IMR-90 (cell line): ENCODE measurements at regions not wholly inside any gene's neighbourhood (a gene's known extent, or its start where the extent isn't known, plus 50 kb on each side); places are given as distances from the start of the nearest gene placed in this dataset.

Source experiments
- ATAC-seq: fragments of 200-7000 bp; cut with Tn5 transposase; 2 replicates; pipeline ENCODE4 v1.9.1; 2020; ENCODE audit warnings: low read depth, mild to moderate bottlenecking, moderate library complexity
- BruUV-seq: library from RNA; stranded (reverse); fragments of 400-500 nt; replicated peaks from 2 replicates; lab custom pipeline; 2021; lab: Mats Ljungman, UMichigan
- CTCF ChIA-PET: fragments of 300-600 bp; formaldehyde crosslinking; extraction: SDS; loops from one replicate; lab custom pipeline; 2021; ENCODE audit warnings: antibody characterized with exemption; lab: Yijun Ruan, JAX
- POLR2A ChIA-PET: fragments of 300-600 bp; sonication (Branson Sonifier 250); formaldehyde crosslinking; loops from one replicate; lab custom pipeline; 2022; ENCODE audit warnings: antibody characterized with exemption; ENCODE audit not compliant: unreplicated experiment; lab: Charles Lee
- DNase-seq: peaks from one replicate; pipeline ENCODE4 v3.0.0; 2013
- H2AFZ ChIP-seq: replicated peaks from 2 replicates; pipeline ENCODE3; 2013; ENCODE audit warnings: low read length, mild to moderate bottlenecking; ENCODE audit not compliant: poor library complexity
- H2AK5ac ChIP-seq: 2 replicates; pipeline ENCODE4 v1.6.1; 2013; ENCODE audit warnings: low read depth, low read length, inconsistent platforms
- H2AK9ac ChIP-seq: replicated peaks from 2 replicates; pipeline ENCODE3; 2013; ENCODE audit warnings: mild to moderate bottlenecking, low read depth, low read length, moderate library complexity; ENCODE audit not compliant: poor library complexity
- H2BK120ac ChIP-seq: 2 replicates; pipeline ENCODE4 v1.6.1; 2013; ENCODE audit warnings: low read depth, low read length, inconsistent platforms
- H2BK15ac ChIP-seq: 3 replicates; pipeline ENCODE4 v1.6.1; 2013; ENCODE audit warnings: low read depth, low read length, inconsistent platforms
- H2BK20ac ChIP-seq: 2 replicates; pipeline ENCODE4 v1.6.1; 2013; ENCODE audit warnings: low read depth, mild to moderate bottlenecking, inconsistent platforms, low read length, moderate library complexity
- H2BK5ac ChIP-seq: 2 replicates; pipeline ENCODE4 v1.6.1; 2013; ENCODE audit warnings: mild to moderate bottlenecking, low read depth, low read length, inconsistent platforms; ENCODE audit not compliant: poor library complexity, severe bottlenecking
- H3K14ac ChIP-seq: replicated peaks from 2 replicates; pipeline ENCODE4 v1.6.1; 2013; ENCODE audit warnings: low read depth, low read length, inconsistent platforms
- H3K18ac ChIP-seq: 2 replicates; pipeline ENCODE4 v1.6.1; 2013; ENCODE audit warnings: low read depth, low read length, control low read depth
- H3K23ac ChIP-seq: 2 replicates; pipeline ENCODE4 v1.6.1; 2013; ENCODE audit warnings: low read depth, low read length, inconsistent platforms
- H3K27ac ChIP-seq: 2 replicates; pipeline ENCODE4 v1.5.1; 2013; ENCODE audit warnings: mild to moderate bottlenecking, control low read depth, low read length; ENCODE audit not compliant: insufficient read depth
- H3K27me3 ChIP-seq: 2 replicates; pipeline ENCODE4 v1.6.1; 2013; ENCODE audit warnings: low read length; ENCODE audit not compliant: control insufficient read depth, insufficient read depth
- H3K36me3 ChIP-seq: 2 replicates; pipeline ENCODE4 v1.6.1; 2013; ENCODE audit warnings: low read length, mixed read lengths; ENCODE audit not compliant: control insufficient read depth, insufficient read depth
- H3K4ac ChIP-seq: 2 replicates; pipeline ENCODE4 v1.6.1; 2013; ENCODE audit warnings: low read depth, low read length, inconsistent platforms
- H3K4me1 ChIP-seq: 2 replicates; pipeline ENCODE4 v1.6.1; 2013; ENCODE audit warnings: low read length, mixed read lengths; ENCODE audit not compliant: control insufficient read depth, insufficient read depth
- H3K4me2 ChIP-seq: 2 replicates; pipeline ENCODE4 v1.6.1; 2013; ENCODE audit warnings: low read depth, mild to moderate bottlenecking, control low read depth, low read length, moderate library complexity
- H3K4me3 ChIP-seq: 2 replicates; pipeline ENCODE4 v1.5.1; 2013; ENCODE audit warnings: low read depth, mild to moderate bottlenecking, control low read depth, low read length, moderate library complexity; ENCODE audit not compliant: insufficient read depth
- H3K56ac ChIP-seq: 2 replicates; pipeline ENCODE4 v1.6.1; 2013; ENCODE audit warnings: low read length, inconsistent platforms; ENCODE audit not compliant: insufficient read depth; ENCODE audit errors: extremely low read depth
- H3K79me1 ChIP-seq, 2 experiments: 2 replicates each; pipeline ENCODE4 v1.6.1; 2013; ENCODE audit warnings: low read length in 2 of 2, inconsistent platforms in 1 of 2, low read depth in 1 of 2
- H3K9ac ChIP-seq: 2 replicates; pipeline ENCODE4 v1.6.1; 2013; ENCODE audit warnings: low read depth, low read length, control low read depth
- H3K9me1 ChIP-seq: 2 replicates; pipeline ENCODE4 v1.6.1; 2013; ENCODE audit warnings: low read length, inconsistent platforms; ENCODE audit not compliant: insufficient read depth
- H3K9me3 ChIP-seq: 2 replicates; pipeline ENCODE4 v1.6.1; 2013; ENCODE audit warnings: low read length; ENCODE audit not compliant: control insufficient read depth, insufficient read depth
- H4K20me1 ChIP-seq: 2 replicates; pipeline ENCODE4 v1.6.1; 2013; ENCODE audit warnings: low read length, inconsistent platforms; ENCODE audit not compliant: insufficient read depth
- H4K5ac ChIP-seq: 2 replicates; pipeline ENCODE4 v1.6.1; 2013; ENCODE audit warnings: mild to moderate bottlenecking, low read depth, low read length, control low read depth
- H4K8ac ChIP-seq, 2 experiments: 2 replicates each; pipeline ENCODE4 v1.6.1; 2013; ENCODE audit warnings: low read depth in 2 of 2, low read length in 2 of 2, control low read depth in 1 of 2, inconsistent platforms in 1 of 2
- H4K91ac ChIP-seq: 2 replicates; pipeline ENCODE4 v1.6.1; 2013; ENCODE audit warnings: low read depth, low read length, inconsistent platforms; ENCODE audit not compliant: insufficient read depth
- BHLHE40 ChIP-seq: fragments of 150-350 bp; IDR thresholded peaks from 2 replicates; pipeline ENCODE4 v1.6.1; 2016; ENCODE audit warnings: mild to moderate bottlenecking, low read depth, low read length
- CEBPB ChIP-seq: IDR thresholded peaks from 2 replicates; pipeline ENCODE4 v1.6.1; 2012; ENCODE audit warnings: low read depth, low read length, improper control_type of control experiment
- CHD1 ChIP-seq: IDR thresholded peaks from 2 replicates; pipeline ENCODE4 v1.6.1; 2012; ENCODE audit warnings: low read depth, low read length, improper control_type of control experiment
- CTCF ChIP-seq: conservative IDR thresholded peaks from 2 replicates; pipeline ENCODE4 v1.5.1; 2012; ENCODE audit warnings: mild to moderate bottlenecking, low read depth, low read length, improper control_type of control experiment
- FOS ChIP-seq: fragments of 150-350 bp; IDR thresholded peaks from 2 replicates; pipeline ENCODE4 v1.6.1; 2016; ENCODE audit warnings: low read depth, low read length
- MAFK ChIP-seq: IDR thresholded peaks from 2 replicates; pipeline ENCODE4 v1.6.1; 2012; ENCODE audit warnings: low read depth, low read length, improper control_type of control experiment
- MAZ ChIP-seq: IDR thresholded peaks from 2 replicates; pipeline ENCODE4 v1.6.1; 2012; ENCODE audit warnings: low read depth, mild to moderate bottlenecking, low read length, improper control_type of control experiment, moderate library complexity, borderline replicate concordance
- POLR2A ChIP-seq: IDR thresholded peaks from 2 replicates; pipeline ENCODE4 v1.6.1; 2012; ENCODE audit warnings: mild to moderate bottlenecking, low read depth, low read length
- RAD21 ChIP-seq: IDR thresholded peaks from 2 replicates; pipeline ENCODE4 v1.6.1; 2012; ENCODE audit warnings: low read length, improper control_type of control experiment
- RCOR1 ChIP-seq: IDR thresholded peaks from 2 replicates; pipeline ENCODE4 v1.6.1; 2012; ENCODE audit warnings: mild to moderate bottlenecking, low read length, improper control_type of control experiment; ENCODE audit not compliant: insufficient replicate concordance
- RFX5 ChIP-seq: IDR thresholded peaks from 2 replicates; pipeline ENCODE4 v1.8.0; 2012; ENCODE audit warnings: low read depth, mild to moderate bottlenecking, low read length, moderate library complexity
- SMC3 ChIP-seq: fragments of 150-350 bp; IDR thresholded peaks from 2 replicates; pipeline ENCODE4 v1.6.1; 2016; ENCODE audit warnings: low read depth, mild to moderate bottlenecking, antibody characterized with exemption, low read length, moderate library complexity
- USF2 ChIP-seq: fragments of 150-350 bp; IDR thresholded peaks from 2 replicates; pipeline ENCODE4 v1.6.1; 2017; ENCODE audit warnings: mild to moderate bottlenecking, antibody characterized with exemption, low read length, low read depth
- dilution Hi-C: fragments of 300-500 bp; cut with HindIII; formaldehyde crosslinking; loops from one replicate; pipeline ENCODE4 v1.14.3; 2018; ENCODE audit warnings: low sequenced_read_pairs; ENCODE audit not compliant: unreplicated experiment
- in situ Hi-C: fragments of 300-500 bp; cut with MboI; formaldehyde crosslinking; loops from 3 replicates; pipeline ENCODE4 v1.14.3; 2019; ENCODE audit warnings: low sequenced_read_pairs, inconsistent platforms, mixed read lengths
- intact Hi-C: fragments of 100-400 bp; cut with micrococcal nuclease; formaldehyde crosslinking; loops from 2 replicates; pipeline ENCODE4 v1.10.0; 2022
- TF ChIP-seq, protein P1 (sequence below): fragments of 150-350 bp; IDR thresholded peaks from 2 replicates; pipeline ENCODE4 v1.6.1; 2016; ENCODE audit warnings: low read depth, mild to moderate bottlenecking, low read length, moderate library complexity, borderline replicate concordance

- no peak overlapping the region for H2AFZ ChIP-seq
- TF ChIP-seq POLR2A (no peak), CEBPB (no peak), MAZ (no peak), MAFK (no peak), FOS (no peak), CTCF (no peak), USF2 (no peak), RAD21 (no peak), CHD1 (no peak), RFX5 (no peak), RCOR1 (no peak), SMC3 (no peak), BHLHE40 (no peak)
- TF ChIP-seq, protein P1, sequence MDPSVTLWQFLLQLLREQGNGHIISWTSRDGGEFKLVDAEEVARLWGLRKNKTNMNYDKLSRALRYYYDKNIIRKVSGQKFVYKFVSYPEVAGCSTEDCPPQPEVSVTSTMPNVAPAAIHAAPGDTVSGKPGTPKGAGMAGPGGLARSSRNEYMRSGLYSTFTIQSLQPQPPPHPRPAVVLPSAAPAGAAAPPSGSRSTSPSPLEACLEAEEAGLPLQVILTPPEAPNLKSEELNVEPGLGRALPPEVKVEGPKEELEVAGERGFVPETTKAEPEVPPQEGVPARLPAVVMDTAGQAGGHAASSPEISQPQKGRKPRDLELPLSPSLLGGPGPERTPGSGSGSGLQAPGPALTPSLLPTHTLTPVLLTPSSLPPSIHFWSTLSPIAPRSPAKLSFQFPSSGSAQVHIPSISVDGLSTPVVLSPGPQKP, result no peak
- no peak overlapping the region for H3K56ac ChIP-seq
- H3K36me3 ChIP-seq, result no peaks in the 10 kb centered on the region
- no peaks in the 10 kb centered on the region for H3K9me1 ChIP-seq
- H4K5ac ChIP-seq, result no peak overlapping the region
- no peak overlapping the region for H3K18ac ChIP-seq
- H3K9me3 ChIP-seq, result no peaks in the 10 kb centered on the region
- H3K79me1 ChIP-seq, result no peaks in the 10 kb centered on the region
- H3K4me1 ChIP-seq, result no peaks in the 10 kb centered on the region
- intact Hi-C loops (no loop called here), dilution Hi-C loops (no loop called here), in situ Hi-C loops (no loop called here)
- no peak overlapping the region for H2AK9ac ChIP-seq
- no peak overlapping the region for H2BK15ac ChIP-seq
- H3K23ac ChIP-seq, result no peak overlapping the region
- H3K9ac ChIP-seq, result no peak overlapping the region
- H3K4ac ChIP-seq, result no peak overlapping the region
- no TSS peak for BruUV-seq
- H2AK5ac ChIP-seq, result no peak overlapping the region
- H3K27me3 ChIP-seq, result no peaks in the 10 kb centered on the region
- H2BK120ac ChIP-seq, result no peak overlapping the region
- no peak overlapping the region for H2BK20ac ChIP-seq
- no peak overlapping the region for H3K4me3 ChIP-seq
- ATAC-seq (no peak), DNase-seq (no peak)
- no peak overlapping the region for H2BK5ac ChIP-seq
- no peak overlapping the region for H3K4me2 ChIP-seq
- H3K14ac ChIP-seq, result no peak overlapping the region
- POLR2A ChIA-PET, result no interaction called here
- no peaks in the 10 kb centered on the region for H4K20me1 ChIP-seq
- no peak overlapping the region for H4K8ac ChIP-seq
- no peak overlapping the region for H3K27ac ChIP-seq
- H4K91ac ChIP-seq, result no peak overlapping the region
- CTCF ChIA-PET, result no interaction called here
These were observed 1163.2 kb downstream of the PLA2G4A start for GRCh38 chr1:187991944-187992343.
